ENCODE measurements at regions not wholly inside any gene's neighbourhood (a gene's known extent, or its start where the extent isn't known, plus 50 kb on each side); places are given as distances from the start of the nearest gene placed in this dataset.

- TF ChIP-seq POLR2A (IDR thresholded peaks at IDR 0.05): no peak
- no peak for TF ChIP-seq CTCF (IDR thresholded peaks at IDR 0.05)
These were observed 249.3 kb downstream of the CASP12 start for GRCh38 chr11:104649002-104649401.
